H9 (cell line): ENCODE measurements at regions not wholly inside any gene's neighbourhood (a gene's known extent, or its start where the extent isn't known, plus 50 kb on each side); places are given as distances from the start of the nearest gene placed in this dataset.

ENCODE experiments used
- DNase-seq: peaks from one replicate; pipeline ENCODE4 v3.0.0-alpha.2; 2017
- H2AFZ ChIP-seq: one replicate; pipeline ENCODE4 v1.6.1; 2013; ENCODE audit warnings: mild to moderate bottlenecking, low read length, control low read depth, moderate library complexity
- H2AK5ac ChIP-seq: 2 replicates; pipeline ENCODE4 v1.6.1; 2013; ENCODE audit warnings: low read length, control low read depth, mixed read lengths; ENCODE audit not compliant: insufficient read length
- H2BK120ac ChIP-seq: one replicate; pipeline ENCODE4 v1.6.1; 2013; ENCODE audit warnings: low read depth, mild to moderate bottlenecking, low read length, control low read depth, inconsistent platforms; ENCODE audit not compliant: poor library complexity, severe bottlenecking
- H2BK12ac ChIP-seq: 2 replicates; pipeline ENCODE4 v1.6.1; 2013; ENCODE audit warnings: low read length, control low read depth, mixed read lengths, low read depth; ENCODE audit not compliant: insufficient read length
- H2BK15ac ChIP-seq: 2 replicates; pipeline ENCODE4 v1.6.1; 2013; ENCODE audit warnings: low read depth, low read length, control low read depth
- H2BK20ac ChIP-seq: one replicate; pipeline ENCODE4 v1.6.1; 2013; ENCODE audit warnings: low read depth, mild to moderate bottlenecking, low read length, control low read depth, inconsistent platforms; ENCODE audit not compliant: poor library complexity, severe bottlenecking
- H2BK5ac ChIP-seq: 2 replicates; pipeline ENCODE4 v1.6.1; 2013; ENCODE audit warnings: low read length, control low read depth, mixed read lengths; ENCODE audit not compliant: insufficient read length
- H3K14ac ChIP-seq: 2 replicates; pipeline ENCODE4 v1.6.1; 2013; ENCODE audit warnings: low read length, control low read depth; ENCODE audit not compliant: insufficient read depth
- H3K18ac ChIP-seq: 2 replicates; pipeline ENCODE4 v1.6.1; 2013; ENCODE audit warnings: low read depth, mild to moderate bottlenecking, mixed read lengths, low read length, control low read depth; ENCODE audit not compliant: insufficient read length
- H3K23ac ChIP-seq: 2 replicates; pipeline ENCODE4 v1.6.1; 2013; ENCODE audit warnings: low read length, control low read depth, mixed read lengths, low read depth; ENCODE audit not compliant: insufficient read length
- H3K23me2 ChIP-seq: 2 replicates; pipeline ENCODE4 v1.6.1; 2013; ENCODE audit warnings: low read depth, mild to moderate bottlenecking, mixed read lengths, low read length, control low read depth; ENCODE audit not compliant: insufficient read length, poor library complexity, severe bottlenecking
- H3K27ac ChIP-seq: 2 replicates; pipeline ENCODE4 v1.5.1; 2013; ENCODE audit warnings: low read length, control low read depth, mixed read lengths, low read depth; ENCODE audit not compliant: insufficient read length
- H3K27me3 ChIP-seq: 2 replicates; pipeline ENCODE4 v1.6.1; 2013; ENCODE audit warnings: low read length, control low read depth, inconsistent platforms; ENCODE audit not compliant: insufficient read depth
- H3K4ac ChIP-seq: 2 replicates; pipeline ENCODE4 v1.6.1; 2013; ENCODE audit warnings: low read depth, mild to moderate bottlenecking, control low read depth, inconsistent platforms, low read length, moderate library complexity
- H3K4me1 ChIP-seq: 2 replicates; pipeline ENCODE4 v1.6.1; 2013; ENCODE audit warnings: low read length, control low read depth, inconsistent platforms; ENCODE audit not compliant: insufficient read depth
- H3K4me2 ChIP-seq: 2 replicates; pipeline ENCODE4 v1.6.1; 2013; ENCODE audit warnings: low read length, control low read depth, mixed read lengths; ENCODE audit not compliant: insufficient read length, insufficient read depth
- H3K56ac ChIP-seq: 2 replicates; pipeline ENCODE4 v1.6.1; 2013; ENCODE audit warnings: low read depth, mild to moderate bottlenecking, mixed read lengths, low read length, control low read depth; ENCODE audit not compliant: insufficient read length
- H3K79me1 ChIP-seq: 2 replicates; pipeline ENCODE4 v1.6.1; 2013; ENCODE audit warnings: low read depth, mild to moderate bottlenecking, moderate library complexity, low read length, control low read depth, inconsistent platforms; ENCODE audit not compliant: insufficient read depth, poor library complexity, severe bottlenecking
- H3K79me2 ChIP-seq: 2 replicates; pipeline ENCODE4 v1.6.1; 2013; ENCODE audit warnings: low read length, control low read depth, inconsistent platforms; ENCODE audit not compliant: insufficient read depth
- H3K9ac ChIP-seq: 2 replicates; pipeline ENCODE4 v1.6.1; 2013; ENCODE audit warnings: low read length, control low read depth, mixed read lengths; ENCODE audit not compliant: insufficient read length; ENCODE audit errors: extremely low read depth
- H3K9me3 ChIP-seq: one replicate; pipeline ENCODE4 v1.6.1; 2013; ENCODE audit warnings: low read depth, low read length, inconsistent platforms; ENCODE audit not compliant: control insufficient read depth
- H3T11ph ChIP-seq: one replicate; pipeline ENCODE4 v1.6.1; 2013; ENCODE audit warnings: mild to moderate bottlenecking, low read length, control low read depth, inconsistent platforms
- H4K20me1 ChIP-seq: one replicate; pipeline ENCODE4 v1.6.1; 2013; ENCODE audit not compliant: control insufficient read depth, insufficient read length, insufficient read depth
- H4K5ac ChIP-seq: 2 replicates; pipeline ENCODE4 v1.6.1; 2013; ENCODE audit warnings: low read depth, mild to moderate bottlenecking, mixed read lengths, low read length, control low read depth; ENCODE audit not compliant: insufficient read length
- H4K8ac ChIP-seq: replicated peaks from 2 replicates; pipeline ENCODE4 v1.6.1; 2013; ENCODE audit warnings: low read length, control low read depth, mixed read lengths, low read depth; ENCODE audit not compliant: insufficient read length
- H4K91ac ChIP-seq: 2 replicates; pipeline ENCODE4 v1.6.1; 2013; ENCODE audit warnings: low read depth, mild to moderate bottlenecking, moderate library complexity, mixed read lengths, low read length, control low read depth; ENCODE audit not compliant: insufficient read length
- H3K27ac Mint-ChIP-seq, 3 experiments: 2 replicates in 2 of 3; 3 replicates in 1 of 3; pipeline ENCODE4 v1.8.0; 2020 to 2021; ENCODE audit warnings: mixed read lengths in 3 of 3, mild to moderate bottlenecking in 1 of 3, moderate library complexity in 1 of 3
- H3K27me3 Mint-ChIP-seq: 2 replicates; pipeline ENCODE4 v1.8.0; 2021; ENCODE audit warnings: low read depth, mild to moderate bottlenecking, moderate library complexity, mixed read lengths
- H3K36me3 Mint-ChIP-seq, 3 experiments: 2 replicates in 2 of 3; 3 replicates in 1 of 3; pipeline ENCODE4 v1.8.0; 2020 to 2021; ENCODE audit warnings: low read depth in 3 of 3, mixed read lengths in 3 of 3; ENCODE audit not compliant: insufficient read depth in 1 of 3
- H3K4me1 Mint-ChIP-seq, 2 experiments: 2 replicates each; pipeline ENCODE4 v1.8.0; 2020; ENCODE audit warnings: mixed read lengths in 2 of 2
- H3K4me3 Mint-ChIP-seq, 2 experiments: 2 replicates in 1 of 2; 3 replicates in 1 of 2; pipeline ENCODE4 v1.8.0; 2020 to 2021; ENCODE audit warnings: mild to moderate bottlenecking in 2 of 2, mixed read lengths in 2 of 2, moderate library complexity in 1 of 2
- H3K9me3 Mint-ChIP-seq, 2 experiments: 2 replicates in 1 of 2; 3 replicates in 1 of 2; pipeline ENCODE4 v1.8.0; 2020; ENCODE audit warnings: mild to moderate bottlenecking in 2 of 2, mixed read lengths in 2 of 2, moderate library complexity in 1 of 2
- WGBS: extraction: QIAGEN DNeasy Blood & Tissue Kit; methylation state at CpG from one replicate; pipeline ENCODE4 v1.1.7; 2013; ENCODE audit warnings: missing lambda C conversion rate, low lambda C conversion rate, mixed read lengths; ENCODE audit not compliant: insufficient read length; ENCODE audit errors: extremely low coverage; 5-methylcytosine and 5-hydroxymethylcytosine counted together
- TF ChIP-seq, protein P1 (sequence below): fragments of 200-600 bp; sonication (generic); conservative IDR thresholded peaks from 3 replicates; pipeline ENCODE4 v1.8.0; 2021; ENCODE audit warnings: antibody characterized with exemption, mild to moderate bottlenecking

GRCh38 chr14:54104601-54105145 is 148.0 kb upstream of the BMP4 start:
- no peaks in the 10 kb centered on the region for H3K79me2 ChIP-seq
- no peak overlapping the region for H3K27ac Mint-ChIP-seq
- H3K36me3 Mint-ChIP-seq = no peaks in the 10 kb centered on the region
- no peak overlapping the region for H2BK5ac ChIP-seq
- TF ChIP-seq, protein P1, sequence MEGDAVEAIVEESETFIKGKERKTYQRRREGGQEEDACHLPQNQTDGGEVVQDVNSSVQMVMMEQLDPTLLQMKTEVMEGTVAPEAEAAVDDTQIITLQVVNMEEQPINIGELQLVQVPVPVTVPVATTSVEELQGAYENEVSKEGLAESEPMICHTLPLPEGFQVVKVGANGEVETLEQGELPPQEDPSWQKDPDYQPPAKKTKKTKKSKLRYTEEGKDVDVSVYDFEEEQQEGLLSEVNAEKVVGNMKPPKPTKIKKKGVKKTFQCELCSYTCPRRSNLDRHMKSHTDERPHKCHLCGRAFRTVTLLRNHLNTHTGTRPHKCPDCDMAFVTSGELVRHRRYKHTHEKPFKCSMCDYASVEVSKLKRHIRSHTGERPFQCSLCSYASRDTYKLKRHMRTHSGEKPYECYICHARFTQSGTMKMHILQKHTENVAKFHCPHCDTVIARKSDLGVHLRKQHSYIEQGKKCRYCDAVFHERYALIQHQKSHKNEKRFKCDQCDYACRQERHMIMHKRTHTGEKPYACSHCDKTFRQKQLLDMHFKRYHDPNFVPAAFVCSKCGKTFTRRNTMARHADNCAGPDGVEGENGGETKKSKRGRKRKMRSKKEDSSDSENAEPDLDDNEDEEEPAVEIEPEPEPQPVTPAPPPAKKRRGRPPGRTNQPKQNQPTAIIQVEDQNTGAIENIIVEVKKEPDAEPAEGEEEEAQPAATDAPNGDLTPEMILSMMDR = no peak
- no peaks in the 10 kb centered on the region for H3K9me3 Mint-ChIP-seq
- H2AFZ ChIP-seq = no peak overlapping the region
- no peak overlapping the region for H2BK20ac ChIP-seq
- H3K23me2 ChIP-seq = no peaks in the 10 kb centered on the region
- no peak overlapping the region for H4K5ac ChIP-seq
- no CpG with 5 or more reads among the region's 3 CpGs for WGBS
- no peak overlapping the region for H3K56ac ChIP-seq
- H3T11ph ChIP-seq = no peak overlapping the region
- no peak overlapping the region for H3K14ac ChIP-seq
- no peak overlapping the region for H3K23ac ChIP-seq
- H3K4me1 Mint-ChIP-seq = peaks cover 23 to 24% of the 10 kb centered on the region in 2 experiments
- H3K27me3 Mint-ChIP-seq = no peaks in the 10 kb centered on the region
- no peak overlapping the region for H3K18ac ChIP-seq
- H4K91ac ChIP-seq = no peak overlapping the region
- H2BK120ac ChIP-seq = no peak overlapping the region
- no peak overlapping the region for H4K8ac ChIP-seq
- H3K27me3 ChIP-seq = no peaks in the 10 kb centered on the region
- H2BK12ac ChIP-seq = no peak overlapping the region
- H3K9ac ChIP-seq = no peak overlapping the region
- H3K4me2 ChIP-seq = no peak overlapping the region
- H3K4ac ChIP-seq = no peak overlapping the region
- no peak overlapping the region for H3K4me3 Mint-ChIP-seq
- no peaks in the 10 kb centered on the region; the same call in 1 of the 2 replicates for H3K4me1 ChIP-seq
- H2BK15ac ChIP-seq = no peak overlapping the region
- no peaks in the 10 kb centered on the region for H3K79me1 ChIP-seq
- no peaks in the 10 kb centered on the region for H4K20me1 ChIP-seq
- no peak overlapping the region for H3K27ac ChIP-seq
- H3K9me3 ChIP-seq = no peaks in the 10 kb centered on the region
- no peak overlapping the region for H2AK5ac ChIP-seq
- DNase-seq = no peak
